H9 (cell line): ENCODE measurements at regions not wholly inside any gene's neighbourhood (a gene's known extent, or its start where the extent isn't known, plus 50 kb on each side); places are given as distances from the start of the nearest gene placed in this dataset.

Source experiments
- DNase-seq: peaks from one replicate; pipeline ENCODE4 v3.0.0-alpha.2; 2017
- H2AFZ ChIP-seq: one replicate; pipeline ENCODE4 v1.6.1; 2013; ENCODE audit warnings: mild to moderate bottlenecking, low read length, control low read depth, moderate library complexity
- H2AK5ac ChIP-seq: 2 replicates; pipeline ENCODE4 v1.6.1; 2013; ENCODE audit warnings: low read length, control low read depth, mixed read lengths; ENCODE audit not compliant: insufficient read length
- H2BK120ac ChIP-seq: one replicate; pipeline ENCODE4 v1.6.1; 2013; ENCODE audit warnings: low read depth, mild to moderate bottlenecking, low read length, control low read depth, inconsistent platforms; ENCODE audit not compliant: poor library complexity, severe bottlenecking
- H2BK12ac ChIP-seq: 2 replicates; pipeline ENCODE4 v1.6.1; 2013; ENCODE audit warnings: low read length, control low read depth, mixed read lengths, low read depth; ENCODE audit not compliant: insufficient read length
- H2BK15ac ChIP-seq: 2 replicates; pipeline ENCODE4 v1.6.1; 2013; ENCODE audit warnings: low read depth, low read length, control low read depth
- H2BK20ac ChIP-seq: one replicate; pipeline ENCODE4 v1.6.1; 2013; ENCODE audit warnings: low read depth, mild to moderate bottlenecking, low read length, control low read depth, inconsistent platforms; ENCODE audit not compliant: poor library complexity, severe bottlenecking
- H2BK5ac ChIP-seq: 2 replicates; pipeline ENCODE4 v1.6.1; 2013; ENCODE audit warnings: low read length, control low read depth, mixed read lengths; ENCODE audit not compliant: insufficient read length
- H3K14ac ChIP-seq: 2 replicates; pipeline ENCODE4 v1.6.1; 2013; ENCODE audit warnings: low read length, control low read depth; ENCODE audit not compliant: insufficient read depth
- H3K18ac ChIP-seq: 2 replicates; pipeline ENCODE4 v1.6.1; 2013; ENCODE audit warnings: low read depth, mild to moderate bottlenecking, mixed read lengths, low read length, control low read depth; ENCODE audit not compliant: insufficient read length
- H3K23ac ChIP-seq: 2 replicates; pipeline ENCODE4 v1.6.1; 2013; ENCODE audit warnings: low read length, control low read depth, mixed read lengths, low read depth; ENCODE audit not compliant: insufficient read length
- H3K23me2 ChIP-seq: 2 replicates; pipeline ENCODE4 v1.6.1; 2013; ENCODE audit warnings: low read depth, mild to moderate bottlenecking, mixed read lengths, low read length, control low read depth; ENCODE audit not compliant: insufficient read length, poor library complexity, severe bottlenecking
- H3K27ac ChIP-seq: 2 replicates; pipeline ENCODE4 v1.5.1; 2013; ENCODE audit warnings: low read length, control low read depth, mixed read lengths, low read depth; ENCODE audit not compliant: insufficient read length
- H3K27me3 ChIP-seq: 2 replicates; pipeline ENCODE4 v1.6.1; 2013; ENCODE audit warnings: low read length, control low read depth, inconsistent platforms; ENCODE audit not compliant: insufficient read depth
- H3K4ac ChIP-seq: 2 replicates; pipeline ENCODE4 v1.6.1; 2013; ENCODE audit warnings: low read depth, mild to moderate bottlenecking, control low read depth, inconsistent platforms, low read length, moderate library complexity
- H3K4me1 ChIP-seq: 2 replicates; pipeline ENCODE4 v1.6.1; 2013; ENCODE audit warnings: low read length, control low read depth, inconsistent platforms; ENCODE audit not compliant: insufficient read depth
- H3K4me2 ChIP-seq: 2 replicates; pipeline ENCODE4 v1.6.1; 2013; ENCODE audit warnings: low read length, control low read depth, mixed read lengths; ENCODE audit not compliant: insufficient read length, insufficient read depth
- H3K56ac ChIP-seq: 2 replicates; pipeline ENCODE4 v1.6.1; 2013; ENCODE audit warnings: low read depth, mild to moderate bottlenecking, mixed read lengths, low read length, control low read depth; ENCODE audit not compliant: insufficient read length
- H3K79me1 ChIP-seq: 2 replicates; pipeline ENCODE4 v1.6.1; 2013; ENCODE audit warnings: low read depth, mild to moderate bottlenecking, moderate library complexity, low read length, control low read depth, inconsistent platforms; ENCODE audit not compliant: insufficient read depth, poor library complexity, severe bottlenecking
- H3K79me2 ChIP-seq: 2 replicates; pipeline ENCODE4 v1.6.1; 2013; ENCODE audit warnings: low read length, control low read depth, inconsistent platforms; ENCODE audit not compliant: insufficient read depth
- H3K9ac ChIP-seq: 2 replicates; pipeline ENCODE4 v1.6.1; 2013; ENCODE audit warnings: low read length, control low read depth, mixed read lengths; ENCODE audit not compliant: insufficient read length; ENCODE audit errors: extremely low read depth
- H3K9me3 ChIP-seq: one replicate; pipeline ENCODE4 v1.6.1; 2013; ENCODE audit warnings: low read depth, low read length, inconsistent platforms; ENCODE audit not compliant: control insufficient read depth
- H3T11ph ChIP-seq: one replicate; pipeline ENCODE4 v1.6.1; 2013; ENCODE audit warnings: mild to moderate bottlenecking, low read length, control low read depth, inconsistent platforms
- H4K20me1 ChIP-seq: one replicate; pipeline ENCODE4 v1.6.1; 2013; ENCODE audit not compliant: control insufficient read depth, insufficient read length, insufficient read depth
- H4K5ac ChIP-seq: 2 replicates; pipeline ENCODE4 v1.6.1; 2013; ENCODE audit warnings: low read depth, mild to moderate bottlenecking, mixed read lengths, low read length, control low read depth; ENCODE audit not compliant: insufficient read length
- H4K8ac ChIP-seq: replicated peaks from 2 replicates; pipeline ENCODE4 v1.6.1; 2013; ENCODE audit warnings: low read length, control low read depth, mixed read lengths, low read depth; ENCODE audit not compliant: insufficient read length
- H4K91ac ChIP-seq: 2 replicates; pipeline ENCODE4 v1.6.1; 2013; ENCODE audit warnings: low read depth, mild to moderate bottlenecking, moderate library complexity, mixed read lengths, low read length, control low read depth; ENCODE audit not compliant: insufficient read length
- H3K27ac Mint-ChIP-seq, 3 experiments: 2 replicates in 2 of 3; 3 replicates in 1 of 3; pipeline ENCODE4 v1.8.0; 2020 to 2021; ENCODE audit warnings: mixed read lengths in 3 of 3, mild to moderate bottlenecking in 1 of 3, moderate library complexity in 1 of 3
- H3K27me3 Mint-ChIP-seq: 2 replicates; pipeline ENCODE4 v1.8.0; 2021; ENCODE audit warnings: low read depth, mild to moderate bottlenecking, moderate library complexity, mixed read lengths
- H3K36me3 Mint-ChIP-seq, 3 experiments: 2 replicates in 2 of 3; 3 replicates in 1 of 3; pipeline ENCODE4 v1.8.0; 2020 to 2021; ENCODE audit warnings: low read depth in 3 of 3, mixed read lengths in 3 of 3; ENCODE audit not compliant: insufficient read depth in 1 of 3
- H3K4me1 Mint-ChIP-seq, 2 experiments: 2 replicates each; pipeline ENCODE4 v1.8.0; 2020; ENCODE audit warnings: mixed read lengths in 2 of 2
- H3K4me3 Mint-ChIP-seq, 2 experiments: 2 replicates in 1 of 2; 3 replicates in 1 of 2; pipeline ENCODE4 v1.8.0; 2020 to 2021; ENCODE audit warnings: mild to moderate bottlenecking in 2 of 2, mixed read lengths in 2 of 2, moderate library complexity in 1 of 2
- H3K9me3 Mint-ChIP-seq, 2 experiments: 2 replicates in 1 of 2; 3 replicates in 1 of 2; pipeline ENCODE4 v1.8.0; 2020; ENCODE audit warnings: mild to moderate bottlenecking in 2 of 2, mixed read lengths in 2 of 2, moderate library complexity in 1 of 2
- WGBS: extraction: QIAGEN DNeasy Blood & Tissue Kit; methylation state at CpG from one replicate; pipeline ENCODE4 v1.1.7; 2013; ENCODE audit warnings: missing lambda C conversion rate, low lambda C conversion rate, mixed read lengths; ENCODE audit not compliant: insufficient read length; ENCODE audit errors: extremely low coverage; 5-methylcytosine and 5-hydroxymethylcytosine counted together
- TF ChIP-seq, protein P1 (sequence below): fragments of 200-600 bp; sonication (generic); conservative IDR thresholded peaks from 3 replicates; pipeline ENCODE4 v1.8.0; 2021; ENCODE audit warnings: antibody characterized with exemption, mild to moderate bottlenecking

DNA sequence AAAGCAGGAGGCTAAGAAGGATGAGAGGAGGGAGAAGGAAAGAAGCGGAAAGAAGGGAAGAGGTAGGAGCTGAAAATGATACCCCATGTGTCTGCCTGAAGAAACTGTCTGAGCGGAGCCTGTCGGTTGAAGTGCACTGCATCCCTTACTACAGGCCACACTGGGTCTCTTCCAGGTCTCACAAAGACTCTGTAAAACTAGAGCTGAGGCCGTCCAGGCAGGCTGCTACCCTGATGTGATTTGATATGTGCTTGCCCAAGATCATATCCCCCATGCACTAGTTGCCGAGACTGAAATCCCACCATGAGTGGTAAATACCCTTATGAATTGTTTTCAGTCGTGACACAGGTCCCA lies 134.4 kb downstream of the MAIP1 start:
- H2AK5ac ChIP-seq, result no peak overlapping the region
- no peaks in the 10 kb centered on the region for H3K23me2 ChIP-seq
- no peak overlapping the region for H3K9ac ChIP-seq
- no CpG with 5 or more reads among the region's 6 CpGs for WGBS
- no peak overlapping the region for H2BK20ac ChIP-seq
- TF ChIP-seq, protein P1, sequence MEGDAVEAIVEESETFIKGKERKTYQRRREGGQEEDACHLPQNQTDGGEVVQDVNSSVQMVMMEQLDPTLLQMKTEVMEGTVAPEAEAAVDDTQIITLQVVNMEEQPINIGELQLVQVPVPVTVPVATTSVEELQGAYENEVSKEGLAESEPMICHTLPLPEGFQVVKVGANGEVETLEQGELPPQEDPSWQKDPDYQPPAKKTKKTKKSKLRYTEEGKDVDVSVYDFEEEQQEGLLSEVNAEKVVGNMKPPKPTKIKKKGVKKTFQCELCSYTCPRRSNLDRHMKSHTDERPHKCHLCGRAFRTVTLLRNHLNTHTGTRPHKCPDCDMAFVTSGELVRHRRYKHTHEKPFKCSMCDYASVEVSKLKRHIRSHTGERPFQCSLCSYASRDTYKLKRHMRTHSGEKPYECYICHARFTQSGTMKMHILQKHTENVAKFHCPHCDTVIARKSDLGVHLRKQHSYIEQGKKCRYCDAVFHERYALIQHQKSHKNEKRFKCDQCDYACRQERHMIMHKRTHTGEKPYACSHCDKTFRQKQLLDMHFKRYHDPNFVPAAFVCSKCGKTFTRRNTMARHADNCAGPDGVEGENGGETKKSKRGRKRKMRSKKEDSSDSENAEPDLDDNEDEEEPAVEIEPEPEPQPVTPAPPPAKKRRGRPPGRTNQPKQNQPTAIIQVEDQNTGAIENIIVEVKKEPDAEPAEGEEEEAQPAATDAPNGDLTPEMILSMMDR, result no peak
- H3K36me3 Mint-ChIP-seq, result no peaks in the 10 kb centered on the region; a peak in 1 of 7 replicates
- H3K27ac Mint-ChIP-seq, result 0 out of 7 replicates have a peak overlapping the region, but pooled peaks of 1 of the 3 experiments have one; percentile 2
- H4K5ac ChIP-seq, result no peak overlapping the region
- H3K56ac ChIP-seq, result no peak overlapping the region
- no peaks in the 10 kb centered on the region for H4K20me1 ChIP-seq
- peaks cover 11% of the 10 kb centered on the region; the same call in 1 of the 2 replicates for H3K4me1 ChIP-seq
- no peak overlapping the region for H2AFZ ChIP-seq
- H3T11ph ChIP-seq, result no peak overlapping the region
- H3K27me3 Mint-ChIP-seq, result peaks cover 2% of the 10 kb centered on the region; the same call in 1 of the 2 replicates
- no peak overlapping the region for H4K91ac ChIP-seq
- no peaks in the 10 kb centered on the region for H3K9me3 ChIP-seq
- H3K23ac ChIP-seq, result no peak overlapping the region
- no peaks in the 10 kb centered on the region for H3K27me3 ChIP-seq
- H3K4me1 Mint-ChIP-seq, result peaks cover 37 to 39% of the 10 kb centered on the region in 2 experiments
- no peaks in the 10 kb centered on the region for H3K79me1 ChIP-seq
- no peak for DNase-seq
- no peaks in the 10 kb centered on the region; a peak in 1 of 5 replicates for H3K9me3 Mint-ChIP-seq
- no peak overlapping the region for H3K14ac ChIP-seq
- H2BK5ac ChIP-seq, result no peak overlapping the region
- H3K4me2 ChIP-seq, result no peak overlapping the region
- peak overlapping the region; percentile 1 for H2BK120ac ChIP-seq
- H2BK12ac ChIP-seq, result no peak overlapping the region
- H3K18ac ChIP-seq, result no peak overlapping the region
- no peak overlapping the region for H2BK15ac ChIP-seq
- H3K79me2 ChIP-seq, result no peaks in the 10 kb centered on the region
- H3K27ac ChIP-seq, result no peak overlapping the region
- H3K4me3 Mint-ChIP-seq, result no peak overlapping the region
- H4K8ac ChIP-seq, result no peak overlapping the region
- no peak overlapping the region for H3K4ac ChIP-seq
